HCT116 (cell line): ENCODE measurements at regions not wholly inside any gene's neighbourhood (a gene's known extent, or its start where the extent isn't known, plus 50 kb on each side); places are given as distances from the start of the nearest gene placed in this dataset.

Experiments used
- ATAC-seq: fragments of 200-7000 bp; cut with Tn5 transposase; 2 replicates; pipeline ENCODE4 v1.9.1; 2020; ENCODE audit warnings: mild to moderate bottlenecking, moderate library complexity
- BruUV-seq: library from RNA; stranded (reverse); fragments of 400-500 nt; replicated peaks from 2 replicates; lab custom pipeline; 2021; lab: Mats Ljungman, UMichigan
- CTCF ChIA-PET: fragments of 300-600 bp; sonication (Branson Sonifier 250); formaldehyde crosslinking; loops from one replicate; lab custom pipeline; 2021; ENCODE audit warnings: antibody characterized with exemption; lab: Charles Lee
- POLR2A ChIA-PET: fragments of 300-600, 350-600 bp; sonication (Branson Sonifier 250); formaldehyde crosslinking; loops from one replicate; lab custom pipeline; 2021; ENCODE audit warnings: antibody characterized with exemption; lab: Charles Lee
- RAD21 ChIA-PET, 2 experiments: fragments of 300-600 bp; sonication (Branson Sonifier 250); formaldehyde crosslinking; loops; one replicate each; lab custom pipeline; 2023; ENCODE audit warnings: low total read pairs in 2 of 2; ENCODE audit not compliant: uncharacterized antibody in 2 of 2, unreplicated experiment in 2 of 2, low non-redundant PET in 1 of 2; lab: Charles Lee
- DNase-seq: peaks from one replicate; pipeline ENCODE4 v3.0.0-alpha.2; 2010; ENCODE audit warnings: low read depth, low spot score
- H2AFZ ChIP-seq: fragments of 200-600 bp; shearing (Covaris generic), sonication (generic); 2 replicates; pipeline ENCODE4 v1.6.1; 2017; ENCODE audit warnings: low read depth, mixed run types, mixed read lengths, antibody characterized with exemption, low read length; ENCODE audit not compliant: poor library complexity, severe bottlenecking
- H3K27ac ChIP-seq: 2 replicates; pipeline ENCODE4 v1.5.1; 2012; ENCODE audit warnings: low read depth, low read length
- H3K27me3 ChIP-seq: fragments of 200-600 bp; sonication (generic); 2 replicates; pipeline ENCODE4 v1.6.1; 2016; ENCODE audit warnings: mixed run types, low read length, mixed read lengths; ENCODE audit not compliant: insufficient read depth
- H3K36me3 ChIP-seq, 2 experiments: fragments of 200-500 bp in 1 of 2; fragments of 200-600 bp in 1 of 2; sonication (Bioruptor generic) in 1 of 2; sonication (generic) in 1 of 2; 2 replicates each; pipeline versions ENCODE4 v1.5.1 to v1.6.1; 2014 to 2016; ENCODE audit warnings: low read length in 2 of 2, inconsistent platforms in 1 of 2, mixed read lengths in 1 of 2, mixed run types in 1 of 2; ENCODE audit not compliant: insufficient read depth in 2 of 2, control insufficient read depth in 1 of 2
- H3K4me1 ChIP-seq, 2 experiments: fragments of 200-600 bp in 1 of 2; sonication (generic) in 1 of 2; 2 replicates each; pipeline versions ENCODE4 v1.5.1 to v1.6.1; 2012 to 2017; ENCODE audit warnings: low read length in 2 of 2, inconsistent platforms in 1 of 2, mild to moderate bottlenecking in 1 of 2, mixed read lengths in 1 of 2, mixed run types in 1 of 2, moderate library complexity in 1 of 2; ENCODE audit not compliant: insufficient read depth in 2 of 2, control insufficient read depth in 1 of 2
- H3K4me2 ChIP-seq: fragments of 200-600 bp; sonication (generic); 2 replicates; pipeline ENCODE4 v1.6.1; 2017; ENCODE audit warnings: mixed run types, low read length, mixed read lengths
- H3K4me3 ChIP-seq, 2 experiments: fragments of 200-600 bp in 1 of 2; sonication (generic) in 1 of 2; replicated peaks in 1 of 2; 2 replicates each; pipeline ENCODE4 v1.5.1; 2011 to 2016; ENCODE audit warnings: low read length in 2 of 2, control low read depth in 1 of 2, low read depth in 1 of 2, mild to moderate bottlenecking in 1 of 2, mixed read lengths in 1 of 2, mixed run types in 1 of 2
- H3K79me2 ChIP-seq: fragments of 200-600 bp; sonication (generic); 2 replicates; pipeline ENCODE4 v1.6.1; 2017; ENCODE audit warnings: mild to moderate bottlenecking, mixed run types, low read length, moderate library complexity, mixed read lengths; ENCODE audit not compliant: insufficient read depth
- H3K9ac ChIP-seq: fragments of 200-600 bp; sonication (generic); 2 replicates; pipeline ENCODE4 v1.6.1; 2016; ENCODE audit warnings: low read length, mixed read lengths
- H3K9me2 ChIP-seq: fragments of 200-600 bp; sonication (generic), shearing (Covaris generic); 2 replicates; pipeline ENCODE4 v1.6.1; 2017; ENCODE audit warnings: mixed run types, mild to moderate bottlenecking, moderate library complexity; ENCODE audit not compliant: insufficient read depth
- H3K9me3 ChIP-seq, 2 experiments: fragments of 200-500 bp in 1 of 2; fragments of 200-600 bp in 1 of 2; sonication (Bioruptor generic) in 1 of 2; sonication (generic) in 1 of 2; 2 replicates each; pipeline ENCODE4 v1.6.1; 2014 to 2017; ENCODE audit warnings: low read length in 2 of 2, mixed read lengths in 2 of 2, inconsistent platforms in 1 of 2, low read depth in 1 of 2, mild to moderate bottlenecking in 1 of 2, mixed run types in 1 of 2, moderate library complexity in 1 of 2; ENCODE audit not compliant: control insufficient read depth in 1 of 2, insufficient read depth in 1 of 2
- H4K20me1 ChIP-seq: fragments of 200-600 bp; sonication (generic), shearing (Covaris generic); 2 replicates; pipeline ENCODE4 v1.6.1; 2017; ENCODE audit warnings: mixed run types, mild to moderate bottlenecking, moderate library complexity; ENCODE audit not compliant: insufficient read depth
- CTCF ChIP-seq, 3 experiments: fragments of 200-600 bp in 1 of 3; sonication (generic) in 1 of 3; IDR thresholded peaks in 2 of 3; conservative IDR thresholded peaks in 1 of 3; 2 replicates each; pipeline ENCODE4 v1.5.1; 2012 to 2017; ENCODE audit warnings: low read depth in 2 of 3, low read length in 2 of 3, antibody characterized with exemption in 1 of 3, borderline replicate concordance in 1 of 3, control low read depth in 1 of 3, mild to moderate bottlenecking in 1 of 3, mixed read lengths in 1 of 3, mixed run types in 1 of 3, moderate library complexity in 1 of 3; ENCODE audit not compliant: insufficient read depth in 1 of 3
- EGR1 ChIP-seq: IDR thresholded peaks from 2 replicates; pipeline ENCODE4 v1.6.1; 2012; ENCODE audit warnings: low read depth
- ELF1 ChIP-seq: IDR thresholded peaks from 2 replicates; pipeline ENCODE4 v1.6.1; 2012; ENCODE audit warnings: low read depth, borderline replicate concordance
- FOSL1 ChIP-seq: IDR thresholded peaks from 2 replicates; pipeline ENCODE4 v1.6.1; 2012; ENCODE audit warnings: low read depth
- JUND ChIP-seq: IDR thresholded peaks from 2 replicates; pipeline ENCODE4 v1.6.1; 2012
- REST ChIP-seq: IDR thresholded peaks from 2 replicates; pipeline ENCODE4 v1.6.1; 2012; ENCODE audit warnings: low read depth
- SP1 ChIP-seq: IDR thresholded peaks from 2 replicates; pipeline ENCODE4 v1.6.1; 2012; ENCODE audit warnings: low read depth
- ZBTB33 ChIP-seq: IDR thresholded peaks from 2 replicates; pipeline ENCODE4 v1.6.1; 2011; ENCODE audit warnings: mild to moderate bottlenecking, low read length, moderate library complexity; ENCODE audit not compliant: insufficient replicate concordance; ENCODE audit errors: extremely low read depth
- intact Hi-C: fragments of 100-400 bp; cut with micrococcal nuclease; formaldehyde crosslinking; loops from 2 replicates; pipeline ENCODE4 v1.10.0; 2022

- no peak for TF ChIP-seq REST
- TF ChIP-seq ZBTB33 = no peak
- no peak for TF ChIP-seq JUND
- no peak for TF ChIP-seq FOSL1
- TF ChIP-seq ELF1 = no peak
- no peak for TF ChIP-seq CTCF (IDR thresholded peaks at IDR 0.05 in 2 of 3, conservative IDR thresholded peaks at IDR 0.05 in 1 of 3; ENCODE audit: borderline replicate concordance in 1 of 3, insufficient read depth in 1 of 3, low read depth in 2 of 3, low read length in 2 of 3)
- no peak for TF ChIP-seq SP1
- no peak for TF ChIP-seq EGR1
- H3K36me3 ChIP-seq = no peaks in the 10 kb centered on the region
- peaks cover 6% of the 10 kb centered on the region; the same call in 1 of the 2 replicates for H3K27me3 ChIP-seq
- H3K79me2 ChIP-seq = no peaks in the 10 kb centered on the region
- H3K9ac ChIP-seq = no peak overlapping the region
- no peak overlapping the region for H3K4me2 ChIP-seq
- no peaks in the 10 kb centered on the region for H3K9me2 ChIP-seq
- DNase-seq (no peak), ATAC-seq (no peak)
- H3K4me3 ChIP-seq = no peak overlapping the region
- H2AFZ ChIP-seq = no peak overlapping the region
- POLR2A ChIA-PET = no interaction called here
- CTCF ChIA-PET = interaction anchor here (1.4 to 3.2 kb wide), 5 partner anchors 10 to 488 kb away, joined by 3 to 23 read pairs (median 8); no protein-coding TSS in a partner anchor
- no peaks in the 10 kb centered on the region for H3K9me3 ChIP-seq
- BruUV-seq = no TSS peak
- no peaks in the 10 kb centered on the region for H4K20me1 ChIP-seq
- no peaks in the 10 kb centered on the region for H3K4me1 ChIP-seq
- no peak overlapping the region for H3K27ac ChIP-seq
- intact Hi-C loops = no loop called here
- RAD21 ChIA-PET = no interaction called here
Measured at GRCh38 chr15:62253294-62253693, 88.2 kb upstream of the C2CD4B start.
